Retinal pigment epithelial cell (primary cell): ENCODE measurements at regions not wholly inside any gene's neighbourhood (a gene's known extent, or its start where the extent isn't known, plus 50 kb on each side); places are given as distances from the start of the nearest gene placed in this dataset.

Experiments used
- DNase-seq: peaks from one replicate; pipeline ENCODE4 v3.0.0-alpha.2; 2010; ENCODE audit warnings: low read depth
- H3K4me3 ChIP-seq: 2 replicates; pipeline ENCODE4 v1.5.1; 2011; ENCODE audit warnings: mild to moderate bottlenecking, low read length, control low read depth, moderate library complexity
- TF ChIP-seq, protein P1 (sequence below): conservative IDR thresholded peaks from 2 replicates; pipeline ENCODE4 v1.5.1; 2011; ENCODE audit warnings: low read depth, low read length, control low read depth, inconsistent platforms

DNA sequence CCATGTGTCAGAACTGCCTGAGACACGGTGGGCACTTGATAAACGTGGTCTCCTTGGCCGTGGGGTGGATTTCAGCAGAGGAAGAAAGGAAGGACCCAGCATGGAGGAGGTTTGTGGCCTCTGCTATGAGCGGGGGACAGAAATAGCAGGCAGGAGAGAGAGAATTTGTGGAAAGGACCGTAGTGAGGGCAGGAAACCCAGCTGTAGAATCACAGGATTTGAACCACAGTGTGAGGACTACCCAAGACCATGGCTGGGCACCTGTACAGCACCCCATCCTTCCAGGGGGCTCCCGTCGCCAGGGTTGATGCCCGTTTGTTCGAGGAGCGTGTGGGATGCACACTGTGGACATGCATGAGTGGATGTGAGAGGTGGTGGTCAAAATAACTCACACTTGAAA is 183.4 kb downstream of the PTPN20 start:
- no peak for DNase-seq
- TF ChIP-seq, protein P1, sequence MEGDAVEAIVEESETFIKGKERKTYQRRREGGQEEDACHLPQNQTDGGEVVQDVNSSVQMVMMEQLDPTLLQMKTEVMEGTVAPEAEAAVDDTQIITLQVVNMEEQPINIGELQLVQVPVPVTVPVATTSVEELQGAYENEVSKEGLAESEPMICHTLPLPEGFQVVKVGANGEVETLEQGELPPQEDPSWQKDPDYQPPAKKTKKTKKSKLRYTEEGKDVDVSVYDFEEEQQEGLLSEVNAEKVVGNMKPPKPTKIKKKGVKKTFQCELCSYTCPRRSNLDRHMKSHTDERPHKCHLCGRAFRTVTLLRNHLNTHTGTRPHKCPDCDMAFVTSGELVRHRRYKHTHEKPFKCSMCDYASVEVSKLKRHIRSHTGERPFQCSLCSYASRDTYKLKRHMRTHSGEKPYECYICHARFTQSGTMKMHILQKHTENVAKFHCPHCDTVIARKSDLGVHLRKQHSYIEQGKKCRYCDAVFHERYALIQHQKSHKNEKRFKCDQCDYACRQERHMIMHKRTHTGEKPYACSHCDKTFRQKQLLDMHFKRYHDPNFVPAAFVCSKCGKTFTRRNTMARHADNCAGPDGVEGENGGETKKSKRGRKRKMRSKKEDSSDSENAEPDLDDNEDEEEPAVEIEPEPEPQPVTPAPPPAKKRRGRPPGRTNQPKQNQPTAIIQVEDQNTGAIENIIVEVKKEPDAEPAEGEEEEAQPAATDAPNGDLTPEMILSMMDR = no peak
- H3K4me3 ChIP-seq = no peak overlapping the region

- no peak overlapping the region for H3K4me3 ChIP-seq
- DNase-seq = no peak
- TF ChIP-seq, protein P1 = no peak
Measured at GRCh38 chr10:47095211-47095610, 184.0 kb downstream of the PTPN20 start.

DNA sequence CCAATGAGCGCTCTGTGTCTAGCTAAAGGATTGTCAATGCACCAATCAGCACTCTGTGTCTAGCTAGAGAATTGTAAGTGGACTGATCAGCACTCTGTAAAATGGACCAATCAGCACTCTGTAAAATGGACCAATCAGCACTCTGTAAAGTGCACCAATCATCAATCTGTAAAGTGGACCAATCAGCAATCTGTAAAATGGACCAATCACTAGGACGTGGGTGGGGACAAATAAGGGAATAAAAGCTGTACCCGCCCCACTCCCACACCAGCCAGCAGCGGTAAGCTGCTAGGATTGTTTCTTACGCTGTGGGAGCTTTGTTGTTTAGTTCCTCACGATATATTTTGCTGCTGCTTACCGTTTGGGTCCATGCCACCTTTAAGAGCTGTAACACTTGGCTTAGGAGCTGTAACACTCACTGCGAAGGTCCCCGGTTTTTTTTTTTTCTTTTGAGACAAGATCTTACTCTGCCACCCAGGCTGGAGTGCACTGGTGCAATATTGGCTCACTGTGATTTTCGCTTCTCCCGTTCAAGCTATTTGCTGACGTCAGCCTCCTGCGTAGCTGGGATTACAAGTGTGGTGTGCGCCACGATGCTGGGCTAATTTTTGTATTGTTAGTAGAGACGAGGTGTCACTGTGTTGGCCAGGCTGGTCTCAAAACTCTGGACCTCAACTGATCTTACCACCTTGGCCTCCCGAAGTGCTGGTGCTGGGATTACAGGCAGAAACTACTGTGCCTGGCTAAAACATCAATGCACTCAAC is 184.8 kb downstream of the PTPN20 start:
- DNase-seq = no peak
- TF ChIP-seq, protein P1 = no peak
- H3K4me3 ChIP-seq = no peak overlapping the region

DNA sequence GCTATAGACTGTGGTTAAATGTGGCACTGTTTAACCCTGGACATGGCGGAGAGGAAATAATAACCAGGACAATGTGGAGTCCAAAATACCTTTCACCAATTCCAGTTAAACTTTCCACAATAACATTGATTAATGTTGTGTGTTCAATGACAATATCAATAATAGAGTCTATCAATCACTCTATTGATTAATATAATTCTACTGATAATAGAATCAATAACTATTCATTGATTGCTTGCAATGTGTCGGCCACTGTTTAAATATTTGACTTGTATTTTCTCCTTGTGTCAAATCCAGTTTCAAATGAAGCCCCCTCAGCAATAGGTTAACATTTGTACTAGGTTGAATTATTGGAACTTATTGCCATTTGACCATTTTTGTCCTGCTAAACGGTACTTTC is 187.0 kb downstream of the PTPN20 start:
- H3K4me3 ChIP-seq = no peak overlapping the region
- TF ChIP-seq, protein P1 = no peak
- DNase-seq = no peak

GRCh38 chr10:47098964-47099363 is 187.7 kb downstream of the PTPN20 start:
- no peak for DNase-seq
- TF ChIP-seq, protein P1 = no peak
- H3K4me3 ChIP-seq = no peak overlapping the region

GRCh38 chr10:47099474-47099873 is 188.2 kb downstream of the PTPN20 start:
- no peak for DNase-seq
- TF ChIP-seq, protein P1 = no peak
- no peak overlapping the region for H3K4me3 ChIP-seq

- no peak for DNase-seq
- TF ChIP-seq, protein P1 = no peak
- no peak overlapping the region for H3K4me3 ChIP-seq
Measured at GRCh38 chr10:47101196-47101595, 190.0 kb downstream of the PTPN20 start.
